Glutamatergic neuron (in vitro differentiated cells): ENCODE measurements at regions not wholly inside any gene's neighbourhood (a gene's known extent, or its start where the extent isn't known, plus 50 kb on each side); places are given as distances from the start of the nearest gene placed in this dataset.

Source experiments
- DNase-seq: peaks from one replicate; pipeline ENCODE4 v3.0.0; 2022
- H3K27ac Mint-ChIP-seq: one replicate; pipeline ENCODE4 v1.8.0; 2020; ENCODE audit warnings: mild to moderate bottlenecking, mixed read lengths, inconsistent platforms; ENCODE audit not compliant: unreplicated experiment
- H3K27me3 Mint-ChIP-seq: one replicate; pipeline ENCODE4 v1.8.0; 2020; ENCODE audit warnings: mild to moderate bottlenecking, moderate library complexity, mixed read lengths, inconsistent platforms; ENCODE audit not compliant: unreplicated experiment
- H3K36me3 Mint-ChIP-seq: one replicate; pipeline ENCODE4 v1.8.0; 2020; ENCODE audit warnings: mild to moderate bottlenecking, mixed read lengths, inconsistent platforms; ENCODE audit not compliant: unreplicated experiment
- H3K4me1 Mint-ChIP-seq: one replicate; pipeline ENCODE4 v1.8.0; 2020; ENCODE audit warnings: mild to moderate bottlenecking, low read depth, mixed read lengths, inconsistent platforms; ENCODE audit not compliant: unreplicated experiment
- H3K4me3 Mint-ChIP-seq: one replicate; pipeline ENCODE4 v1.8.0; 2020; ENCODE audit warnings: mild to moderate bottlenecking, mixed read lengths, inconsistent platforms; ENCODE audit not compliant: unreplicated experiment
- H3K9me3 Mint-ChIP-seq: one replicate; pipeline ENCODE4 v1.8.0; 2020; ENCODE audit warnings: mild to moderate bottlenecking, moderate library complexity, mixed read lengths, inconsistent platforms; ENCODE audit not compliant: unreplicated experiment
- TF ChIP-seq, protein P1 (sequence below): fragments of 200-600 bp; sonication (generic); IDR thresholded peaks from one replicate; pipeline ENCODE4 v1.5.0; 2021; ENCODE audit not compliant: partially characterized antibody, unreplicated experiment

DNA sequence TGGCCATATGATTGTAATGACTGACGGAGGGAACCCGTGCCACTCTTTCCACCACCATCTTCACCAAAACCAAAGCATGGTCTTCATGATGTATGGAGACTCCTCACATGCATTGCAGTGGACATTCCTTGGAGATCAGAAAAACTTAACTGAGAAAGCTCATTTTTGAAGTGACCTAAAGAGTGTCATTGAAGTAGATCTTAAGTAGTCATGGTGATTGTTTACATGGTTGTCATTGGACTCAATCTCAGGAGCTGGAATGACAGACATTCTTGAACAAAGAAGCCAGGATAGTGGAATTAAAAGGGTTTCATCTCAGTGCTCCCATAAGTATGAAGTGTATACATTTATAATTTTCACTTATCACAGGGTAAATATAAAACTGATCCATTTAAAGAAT is 236.7 kb upstream of the IPO5 start:
- TF ChIP-seq, protein P1, sequence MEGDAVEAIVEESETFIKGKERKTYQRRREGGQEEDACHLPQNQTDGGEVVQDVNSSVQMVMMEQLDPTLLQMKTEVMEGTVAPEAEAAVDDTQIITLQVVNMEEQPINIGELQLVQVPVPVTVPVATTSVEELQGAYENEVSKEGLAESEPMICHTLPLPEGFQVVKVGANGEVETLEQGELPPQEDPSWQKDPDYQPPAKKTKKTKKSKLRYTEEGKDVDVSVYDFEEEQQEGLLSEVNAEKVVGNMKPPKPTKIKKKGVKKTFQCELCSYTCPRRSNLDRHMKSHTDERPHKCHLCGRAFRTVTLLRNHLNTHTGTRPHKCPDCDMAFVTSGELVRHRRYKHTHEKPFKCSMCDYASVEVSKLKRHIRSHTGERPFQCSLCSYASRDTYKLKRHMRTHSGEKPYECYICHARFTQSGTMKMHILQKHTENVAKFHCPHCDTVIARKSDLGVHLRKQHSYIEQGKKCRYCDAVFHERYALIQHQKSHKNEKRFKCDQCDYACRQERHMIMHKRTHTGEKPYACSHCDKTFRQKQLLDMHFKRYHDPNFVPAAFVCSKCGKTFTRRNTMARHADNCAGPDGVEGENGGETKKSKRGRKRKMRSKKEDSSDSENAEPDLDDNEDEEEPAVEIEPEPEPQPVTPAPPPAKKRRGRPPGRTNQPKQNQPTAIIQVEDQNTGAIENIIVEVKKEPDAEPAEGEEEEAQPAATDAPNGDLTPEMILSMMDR: no peak
- H3K9me3 Mint-ChIP-seq: no peaks in the 10 kb centered on the region
- H3K36me3 Mint-ChIP-seq: no peaks in the 10 kb centered on the region
- no peak for DNase-seq
- no peaks in the 10 kb centered on the region for H3K4me1 Mint-ChIP-seq
- no peaks in the 10 kb centered on the region for H3K27me3 Mint-ChIP-seq
- no peak overlapping the region for H3K4me3 Mint-ChIP-seq
- no peak overlapping the region for H3K27ac Mint-ChIP-seq

DNA sequence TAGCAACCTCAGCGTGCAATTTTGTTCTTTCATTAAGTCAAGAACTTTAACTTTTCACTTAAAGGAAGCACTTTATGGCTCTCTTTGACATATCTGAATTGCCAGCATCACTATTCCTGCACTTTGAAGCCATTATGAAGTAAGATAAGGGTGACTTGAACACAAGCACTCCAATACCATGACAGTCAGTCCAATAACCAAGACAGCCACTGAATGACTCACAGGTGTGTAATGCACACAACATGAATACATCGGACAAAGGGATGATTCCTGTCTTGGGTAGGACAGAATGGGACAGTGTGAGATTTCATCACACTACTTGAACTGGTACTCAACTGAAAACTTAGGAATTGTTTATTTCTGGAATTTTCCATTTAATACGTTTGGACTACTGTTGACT is 233.7 kb upstream of the IPO5 start:
- TF ChIP-seq, protein P1: no peak
- H3K4me3 Mint-ChIP-seq: no peak overlapping the region
- H3K27me3 Mint-ChIP-seq: no peaks in the 10 kb centered on the region
- H3K36me3 Mint-ChIP-seq: no peaks in the 10 kb centered on the region
- no peak for DNase-seq
- H3K9me3 Mint-ChIP-seq: no peaks in the 10 kb centered on the region
- no peaks in the 10 kb centered on the region for H3K4me1 Mint-ChIP-seq
- H3K27ac Mint-ChIP-seq: no peak overlapping the region

GRCh38 chr13:97720896-97721295 is 232.6 kb upstream of the IPO5 start:
- no peak overlapping the region for H3K4me3 Mint-ChIP-seq

DNA sequence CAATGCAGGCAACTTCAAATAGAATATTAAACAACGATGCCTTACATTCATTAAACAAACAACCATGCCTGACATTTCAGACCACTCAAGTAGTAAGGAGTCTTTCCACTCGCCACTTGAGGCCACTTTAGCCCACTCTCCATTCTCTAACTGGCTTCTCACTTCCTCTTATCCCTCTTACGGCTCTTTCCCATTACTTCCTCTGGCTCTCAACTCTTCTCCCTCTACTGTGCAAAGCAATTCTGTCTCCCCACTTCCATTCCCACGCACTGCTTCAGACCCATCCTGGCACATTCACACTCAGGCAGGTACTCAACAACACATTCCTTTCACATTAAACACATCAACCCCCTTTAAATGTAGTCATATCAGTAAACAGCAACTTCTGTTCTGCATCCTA is 229.8 kb upstream of the IPO5 start:
- Mint-ChIP-seq H3K9me3 (no peaks in the 10 kb centered on the region), H3K4me1 (no peaks in the 10 kb centered on the region), H3K27me3 (no peaks in the 10 kb centered on the region), H3K36me3 (no peaks in the 10 kb centered on the region), H3K4me3 (no peak overlapping the region), H3K27ac (no peak overlapping the region)
- TF ChIP-seq, protein P1: no peak
- no peak for DNase-seq

More at GRCh38 chr13:97720896-97721295, 232.6 kb upstream of the IPO5 start:
- H3K9me3 Mint-ChIP-seq: no peaks in the 10 kb centered on the region
- H3K4me1 Mint-ChIP-seq: no peaks in the 10 kb centered on the region
- H3K27me3 Mint-ChIP-seq: no peaks in the 10 kb centered on the region
- H3K27ac Mint-ChIP-seq: no peak overlapping the region
- TF ChIP-seq, protein P1: no peak
- DNase-seq: no peak
- no peaks in the 10 kb centered on the region for H3K36me3 Mint-ChIP-seq

DNA sequence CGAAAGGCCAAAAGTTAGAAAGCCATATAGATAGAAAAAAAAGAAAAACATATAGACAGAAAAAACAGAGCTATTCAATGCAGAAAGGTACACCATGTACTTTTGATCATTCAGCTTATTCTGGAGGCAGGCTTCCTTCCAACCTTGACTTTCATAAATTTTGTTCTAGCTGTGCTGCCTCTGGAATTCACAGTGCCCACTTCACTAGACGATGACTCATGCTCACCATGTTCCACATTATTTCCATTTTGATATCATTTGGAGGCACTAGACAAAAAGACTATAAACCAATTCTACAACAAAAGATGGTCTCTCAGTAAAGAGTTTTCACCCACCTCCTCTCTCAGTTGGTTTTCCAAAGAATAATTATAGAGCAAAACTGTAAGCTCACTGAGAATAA is 229.0 kb upstream of the IPO5 start:
- H3K36me3 Mint-ChIP-seq: no peaks in the 10 kb centered on the region
- no peak for DNase-seq
- no peaks in the 10 kb centered on the region for H3K27me3 Mint-ChIP-seq
- H3K4me1 Mint-ChIP-seq: no peaks in the 10 kb centered on the region
- H3K4me3 Mint-ChIP-seq: no peak overlapping the region
- TF ChIP-seq, protein P1: no peak
- H3K9me3 Mint-ChIP-seq: no peaks in the 10 kb centered on the region
- no peak overlapping the region for H3K27ac Mint-ChIP-seq
